ENCODE measurements at regions not wholly inside any gene's neighbourhood (a gene's known extent, or its start where the extent isn't known, plus 50 kb on each side); places are given as distances from the start of the nearest gene placed in this dataset.

GRCh38 chr10:4301291-4302045, 516.5 kb upstream of the KLF6 start:
- peak; percentile 31 for DNase-seq (ENCODE audit: low read depth)
- no peak for TF ChIP-seq CTCF (IDR thresholded peaks at IDR 0.05; ENCODE audit: insufficient read depth, low read depth, low read length, missing control alignments)
- H3K4me3 ChIP-seq (ENCODE audit: low read length): no peak overlapping the region

GRCh38 chr10:4296161-4296560, 511.2 kb upstream of the KLF6 start:
- H3K4me3 ChIP-seq (ENCODE audit: low read length): no peak overlapping the region
- DNase-seq (ENCODE audit: low read depth): no peak
- TF ChIP-seq CTCF (IDR thresholded peaks at IDR 0.05; ENCODE audit: insufficient read depth, low read depth, low read length, missing control alignments): no peak

- no peak overlapping the region for H3K4me3 ChIP-seq (ENCODE audit: low read length)
- TF ChIP-seq CTCF (IDR thresholded peaks at IDR 0.05; ENCODE audit: insufficient read depth, low read depth, low read length, missing control alignments): no peak
Observed at GRCh38 chr10:4294996-4295792, 510.2 kb upstream of the KLF6 start.

GRCh38 chr10:4294271-4294670, 509.3 kb upstream of the KLF6 start:
- no peak overlapping the region for H3K4me3 ChIP-seq (ENCODE audit: low read length)
- DNase-seq (ENCODE audit: low read depth): no peak
- TF ChIP-seq CTCF (IDR thresholded peaks at IDR 0.05; ENCODE audit: insufficient read depth, low read depth, low read length, missing control alignments): no peak

More at GRCh38 chr10:4294996-4295792, 510.2 kb upstream of the KLF6 start:
- DNase-seq (ENCODE audit: low read depth): no peak

- TF ChIP-seq CTCF (IDR thresholded peaks at IDR 0.05; ENCODE audit: insufficient read depth, low read depth, low read length, missing control alignments): no peak
Observed at GRCh38 chr10:4291990-4292389, 507.0 kb upstream of the KLF6 start.

GRCh38 chr10:4285121-4285520, 500.1 kb upstream of the KLF6 start:
- no peak overlapping the region for H3K4me3 ChIP-seq (ENCODE audit: low read length)
- TF ChIP-seq CTCF (IDR thresholded peaks at IDR 0.05; ENCODE audit: insufficient read depth, low read depth, low read length, missing control alignments): no peak
- DNase-seq (ENCODE audit: low read depth): no peak

More at GRCh38 chr10:4291990-4292389, 507.0 kb upstream of the KLF6 start:
- DNase-seq (ENCODE audit: low read depth): no peak
- H3K4me3 ChIP-seq (ENCODE audit: low read length): no peak overlapping the region
